GM18870 (cell line): ENCODE measurements at regions not wholly inside any gene's neighbourhood (a gene's known extent, or its start where the extent isn't known, plus 50 kb on each side); places are given as distances from the start of the nearest gene placed in this dataset.
A peak's percentile ranks its signal among the peaks of the same experiment; 100 is the strongest.

ENCODE experiments used
- ATAC-seq: cut with Tn5 transposase; IDR thresholded peaks from one replicate; pipeline ENCODE4 v1.9.1; 2021; ENCODE audit warnings: moderate library complexity; ENCODE audit not compliant: unreplicated experiment

DNA sequence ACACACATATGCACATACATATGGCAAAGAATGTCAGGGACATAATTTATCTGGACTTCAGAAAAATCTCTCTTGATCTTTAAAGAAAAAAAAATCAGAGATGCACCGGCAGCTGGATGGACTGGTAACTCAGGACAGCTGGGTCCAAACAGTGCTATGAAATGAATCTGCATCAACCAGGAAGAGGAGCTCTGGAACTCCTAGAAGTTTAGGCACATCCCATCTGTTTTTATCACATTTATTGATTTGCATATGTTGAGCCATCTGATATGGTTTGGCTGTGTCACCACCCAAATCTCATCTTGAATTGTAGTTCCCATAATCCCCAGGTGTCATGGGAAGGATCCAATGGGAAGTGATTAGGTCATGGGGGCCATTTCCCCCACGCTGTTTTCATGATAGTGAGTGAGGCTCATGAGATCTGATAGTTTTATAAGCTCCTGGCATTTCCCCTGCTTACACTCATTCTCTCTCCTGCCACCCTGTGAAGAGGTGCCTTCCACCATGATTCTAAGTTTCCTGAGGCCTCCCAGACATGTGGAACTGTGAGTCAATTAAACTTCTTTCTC lies 87.7 kb upstream of the AKIP1 start:
- no peak for ATAC-seq

DNA sequence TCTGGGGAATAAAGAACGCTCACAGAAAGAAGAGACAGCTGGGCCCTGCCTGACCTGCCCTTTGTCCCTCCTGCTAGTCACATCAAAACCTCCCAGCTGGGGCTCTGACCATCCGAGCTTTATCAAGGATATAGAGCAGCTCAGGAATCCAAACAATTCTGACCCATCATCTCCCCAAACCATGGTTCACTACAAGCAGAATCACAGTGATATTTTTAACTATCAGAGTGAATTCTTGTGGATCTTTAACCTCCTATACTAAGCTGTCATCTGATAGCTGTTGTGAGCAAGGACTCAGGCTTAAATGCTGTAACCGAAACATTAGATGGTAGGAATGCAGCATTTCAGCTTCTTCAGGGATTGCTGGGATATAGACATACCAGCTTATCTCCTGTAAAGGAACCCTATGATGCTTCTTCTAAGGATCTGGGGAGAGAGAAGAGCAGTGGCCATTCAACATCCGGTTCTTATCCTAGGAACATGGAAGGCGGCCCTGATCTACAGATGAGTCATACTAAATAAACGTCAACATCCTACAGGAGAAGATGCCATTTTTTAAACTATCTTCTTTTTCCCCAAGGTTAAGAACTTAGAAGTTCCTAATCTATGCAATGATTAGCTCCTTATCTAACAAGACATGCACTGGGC lies 84.7 kb upstream of the AKIP1 start:
- no peak for ATAC-seq

DNA sequence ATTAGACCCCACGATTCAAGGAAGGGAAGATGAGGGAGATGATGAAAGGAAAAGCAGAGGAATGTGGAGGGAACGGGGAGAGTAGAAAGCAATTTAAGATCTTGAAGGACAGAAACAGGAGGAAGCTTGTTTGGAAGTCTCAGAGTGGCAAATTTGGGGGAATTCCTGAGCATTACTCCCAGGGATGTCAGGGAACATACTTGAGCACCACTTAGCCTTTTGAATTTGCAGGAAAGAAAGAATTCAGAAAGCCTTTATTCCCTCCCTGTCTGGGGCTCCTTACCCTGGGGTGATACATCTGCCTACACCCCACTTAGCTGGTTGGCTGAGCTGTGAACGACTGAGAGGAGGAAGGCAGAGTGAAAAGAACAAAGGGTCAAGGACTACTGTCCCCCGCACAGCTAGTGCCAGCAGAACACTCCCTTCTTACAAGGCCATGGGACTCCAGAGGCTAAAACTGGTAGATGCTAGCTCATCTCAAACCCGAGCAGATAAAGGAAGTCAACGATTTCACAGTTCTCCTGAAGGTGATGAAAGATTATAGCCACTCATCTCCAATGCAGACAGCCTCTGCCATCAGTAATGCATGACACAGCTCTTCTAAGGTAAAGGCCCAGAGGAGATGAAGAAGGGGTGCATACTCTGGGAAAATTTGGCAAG lies 84.0 kb upstream of the AKIP1 start:
- no peak for ATAC-seq

DNA sequence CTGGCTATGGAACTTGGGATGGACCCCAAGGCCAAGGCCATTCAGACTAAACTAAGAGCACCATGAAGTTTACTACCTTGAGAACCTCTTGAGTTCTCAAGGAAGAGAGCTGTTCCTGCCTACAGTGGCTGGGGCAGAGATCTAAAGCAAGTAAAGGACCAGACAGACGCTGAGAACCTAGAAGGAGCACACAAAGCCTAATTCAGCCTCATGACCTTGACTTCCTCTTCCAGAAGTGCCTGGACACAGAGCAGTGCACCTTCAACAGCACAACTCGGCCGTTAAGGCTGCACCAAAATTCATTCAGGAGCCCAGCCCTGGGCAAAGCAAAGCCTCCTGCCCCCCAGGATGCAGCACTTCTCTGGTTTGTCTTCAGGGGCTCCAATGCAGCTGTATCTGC lies 82.9 kb upstream of the AKIP1 start:
- no peak for ATAC-seq

DNA sequence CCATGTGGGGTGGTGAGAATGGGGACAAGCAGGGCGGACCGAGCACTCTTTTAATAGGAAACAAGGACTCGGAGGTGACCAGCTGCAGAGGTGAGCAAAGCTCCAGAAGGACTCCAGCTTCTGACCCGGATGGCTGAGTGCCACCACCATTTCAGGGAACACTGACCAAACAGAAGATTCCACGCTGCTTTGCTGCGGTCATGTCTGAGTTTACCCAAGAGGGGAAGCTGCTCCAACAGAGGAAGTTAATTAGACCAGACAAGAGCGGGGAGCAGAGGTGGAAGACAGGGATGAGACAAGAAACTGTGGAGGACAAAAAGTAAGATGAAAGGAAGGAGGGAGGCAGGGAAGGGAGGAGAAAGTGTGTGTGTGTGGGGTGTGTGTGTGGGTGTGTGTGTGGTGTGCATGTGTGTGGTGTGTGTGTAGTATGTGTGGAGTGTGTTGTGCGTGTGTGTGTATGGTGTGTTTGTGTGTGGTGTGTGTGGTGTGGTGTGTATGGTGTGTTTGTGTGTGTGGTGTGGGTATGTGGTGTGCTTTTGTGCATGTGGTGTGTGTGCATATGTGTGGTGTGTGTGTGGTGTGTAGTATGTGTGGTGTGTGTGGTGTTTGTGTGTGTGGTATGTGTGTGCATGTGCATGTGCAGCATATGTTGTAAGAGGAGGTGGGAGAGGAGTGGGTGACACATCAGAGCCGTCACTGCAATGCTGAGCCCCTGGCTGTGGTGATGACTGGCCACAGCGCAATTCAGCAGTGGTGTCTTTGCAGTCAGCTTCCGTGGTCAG lies 82.2 kb upstream of the AKIP1 start:
- ATAC-seq: no peak

DNA sequence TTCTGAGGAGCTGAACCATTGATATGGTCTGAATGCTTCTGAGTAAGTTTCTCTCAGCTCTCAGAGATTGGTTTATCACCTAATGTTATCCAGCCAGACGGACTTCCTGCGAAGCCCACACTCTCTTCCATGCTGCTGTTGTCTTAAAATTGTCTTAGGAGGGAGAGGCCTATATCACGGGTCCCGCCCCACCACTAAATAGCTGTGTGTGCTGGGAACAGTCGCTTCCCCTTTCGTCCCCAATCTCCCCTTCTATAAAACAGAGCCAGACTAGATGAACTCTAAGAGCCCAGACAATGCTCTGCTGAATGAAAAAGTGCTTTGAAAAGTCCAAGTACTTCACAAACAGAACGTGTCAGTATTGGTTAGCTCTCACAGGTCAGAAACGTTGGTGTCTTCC lies 81.4 kb upstream of the AKIP1 start:
- ATAC-seq: no peak

DNA sequence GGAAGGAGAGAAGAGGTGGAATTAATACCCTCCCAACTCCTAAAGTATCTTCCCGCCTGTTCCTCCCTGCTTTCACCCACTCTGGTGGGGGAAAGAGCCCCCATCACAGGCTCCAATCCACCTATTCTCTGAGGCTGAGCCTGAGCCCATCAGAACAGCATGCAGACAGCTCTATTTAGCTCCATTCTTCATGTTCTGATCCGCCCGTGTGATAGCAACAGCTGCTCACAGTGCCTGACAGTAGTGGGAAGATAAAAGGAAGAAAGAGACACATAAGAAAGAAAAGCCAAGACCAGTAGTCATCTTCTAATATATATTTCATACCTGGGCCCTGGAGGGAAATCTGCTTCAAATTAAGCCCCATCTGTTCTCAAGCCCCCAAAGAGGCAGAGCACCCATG lies 80.3 kb upstream of the AKIP1 start:
- ATAC-seq: no peak

DNA sequence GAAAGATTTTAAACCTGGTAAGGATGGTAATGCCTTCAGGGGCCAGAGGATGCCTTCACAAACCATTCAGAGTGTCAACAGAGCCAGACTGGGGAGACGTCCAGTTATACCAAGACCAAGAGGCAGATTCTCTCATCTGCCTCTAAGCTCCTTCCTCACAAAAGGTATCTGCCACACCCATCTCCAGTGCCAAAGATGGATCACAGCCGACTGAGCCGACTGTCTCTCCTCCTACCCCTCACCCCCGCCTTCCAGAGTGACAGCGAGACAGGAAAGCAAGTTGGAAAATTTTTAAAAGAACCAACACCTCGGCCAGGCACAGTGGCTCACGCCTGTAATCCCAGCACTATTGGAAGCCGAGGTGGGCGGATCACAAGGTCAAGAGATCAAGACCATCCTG lies 79.1 kb upstream of the AKIP1 start:
- no peak for ATAC-seq

DNA sequence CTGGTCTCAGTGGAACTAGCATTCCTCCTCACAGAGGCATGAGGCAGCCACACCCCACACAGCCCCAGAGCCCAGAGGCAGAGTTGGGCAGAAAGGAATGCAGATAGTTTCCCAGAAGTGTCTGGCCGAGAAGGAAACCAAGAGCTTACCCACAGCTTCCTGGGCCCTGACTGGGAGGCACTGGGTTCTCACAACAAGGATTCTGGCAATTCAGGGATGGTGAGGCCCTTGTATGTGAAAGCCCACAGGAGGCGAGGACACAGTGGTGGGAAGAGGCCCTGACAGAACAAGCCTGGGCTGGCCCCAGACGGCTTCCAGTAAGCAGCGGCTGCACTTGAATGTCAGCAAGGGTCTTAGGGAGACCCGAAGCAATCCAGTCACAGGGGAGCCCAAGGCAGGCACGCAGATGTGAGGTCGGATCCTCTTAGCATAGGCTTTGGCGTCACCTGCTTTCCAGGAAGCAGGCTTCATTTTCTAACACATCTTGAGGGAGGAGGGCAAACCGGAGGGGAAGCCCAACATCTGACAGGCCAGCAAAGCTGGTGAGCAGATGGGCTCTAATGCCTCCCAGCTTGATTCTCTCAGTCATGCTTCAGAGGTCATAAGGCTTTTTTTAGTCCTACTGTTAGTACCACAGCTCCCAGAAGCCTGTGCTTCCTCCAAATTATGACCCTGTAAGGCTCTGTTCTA lies 78.3 kb upstream of the AKIP1 start:
- peak; percentile 78 for ATAC-seq

DNA sequence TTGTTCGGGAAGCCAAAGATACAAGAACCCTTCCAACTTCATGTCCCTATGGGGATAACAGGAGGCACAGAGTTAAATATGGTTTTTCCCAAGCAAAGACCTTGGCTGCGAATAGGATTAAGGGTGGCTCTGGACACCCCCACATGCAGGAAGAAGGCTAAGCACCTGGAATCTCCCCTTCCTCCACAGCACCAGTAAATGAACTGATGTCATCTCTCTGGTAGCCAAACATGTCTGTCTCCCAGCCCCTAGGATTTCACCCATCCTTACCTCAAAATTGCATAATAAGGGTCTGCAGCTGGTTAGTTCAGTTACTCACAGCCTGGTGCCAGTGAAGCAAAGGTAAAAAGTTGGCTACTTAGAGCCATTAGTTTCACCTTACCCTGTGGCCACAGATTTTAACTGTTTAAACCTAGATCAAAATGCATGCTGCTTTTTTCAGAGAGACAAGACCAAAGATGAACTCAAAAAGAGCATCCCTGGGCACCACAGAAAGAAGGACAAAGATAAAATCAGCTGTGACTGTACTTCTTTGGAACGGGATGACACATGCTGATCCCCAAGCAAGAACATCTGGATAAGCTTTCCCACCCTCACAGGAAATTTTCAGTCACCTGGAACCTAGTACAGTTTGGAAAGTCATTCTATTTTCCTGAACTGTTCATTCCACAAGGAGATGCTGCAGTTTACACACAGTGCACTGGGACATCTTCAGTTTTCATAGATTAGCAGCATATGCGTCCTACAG lies 77.2 kb upstream of the AKIP1 start:
- ATAC-seq: no peak

DNA sequence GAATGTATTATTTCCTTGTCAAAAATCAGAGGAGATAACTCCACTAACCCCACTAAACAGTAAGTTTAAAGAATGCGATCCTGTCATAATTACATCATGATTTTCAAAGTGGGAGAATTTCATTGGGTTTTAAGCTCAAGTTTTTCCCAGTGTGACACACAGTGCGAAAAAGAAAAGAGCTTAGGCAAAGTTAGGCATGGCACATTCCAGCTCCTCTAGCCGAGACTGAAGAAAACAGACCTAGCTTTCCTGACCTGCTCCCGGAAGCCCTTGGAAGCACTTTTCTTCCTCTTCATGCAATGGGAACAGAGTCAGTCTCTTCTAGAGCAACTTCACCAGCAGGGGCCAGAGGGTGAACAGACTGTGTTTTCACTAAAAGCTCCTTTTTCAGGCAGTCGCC lies 76.6 kb upstream of the AKIP1 start:
- ATAC-seq: no peak

DNA sequence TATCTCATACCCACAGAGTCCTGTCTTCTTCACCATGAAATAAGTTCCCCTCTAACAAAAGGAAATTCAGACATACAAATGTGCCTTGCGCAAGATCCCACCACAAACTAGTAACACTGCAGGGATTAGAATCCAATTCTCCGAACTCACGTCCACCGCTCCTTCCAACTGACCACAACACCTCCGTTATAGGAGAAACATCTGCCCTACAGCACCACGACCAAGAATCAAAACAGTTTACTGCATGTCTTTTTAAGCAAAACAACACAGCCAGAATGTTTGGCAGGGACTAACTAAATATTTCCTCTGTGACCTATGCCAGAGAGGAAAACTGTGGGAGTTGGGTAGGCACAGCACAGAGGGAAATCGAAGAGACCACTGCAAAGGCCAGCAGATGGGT lies 72.7 kb upstream of the AKIP1 start:
- ATAC-seq: no peak

DNA sequence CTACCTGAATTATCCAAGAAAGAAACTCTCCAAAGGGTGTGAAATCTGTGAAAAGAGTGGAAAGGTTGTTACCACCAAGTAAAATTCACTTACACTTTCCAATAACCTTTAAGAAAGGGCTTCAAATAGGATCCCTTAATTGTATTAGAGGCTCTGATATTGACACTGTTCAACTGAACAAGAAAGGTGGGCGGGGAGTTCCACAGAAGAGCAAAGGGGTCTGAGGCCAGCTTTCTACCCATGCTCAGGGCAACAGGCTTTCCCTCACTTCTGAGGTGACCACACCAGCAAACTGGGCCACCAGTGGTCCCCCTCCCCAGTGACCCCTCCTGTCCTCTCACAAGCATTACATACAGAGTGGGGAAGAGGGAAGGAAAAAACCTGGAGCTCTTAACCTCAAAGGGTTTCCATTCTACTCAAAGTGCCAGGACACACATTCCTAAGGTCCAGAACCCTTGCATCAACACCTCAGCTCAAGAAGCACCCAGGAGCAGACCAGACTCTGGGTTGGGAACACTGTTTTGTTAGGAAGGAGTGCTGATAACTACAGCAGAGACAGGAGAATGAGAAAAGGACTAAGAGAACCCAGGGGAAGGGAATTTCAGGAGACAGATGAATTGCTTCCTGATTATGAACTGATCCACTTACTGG lies 71.6 kb upstream of the AKIP1 start:
- ATAC-seq: no peak

DNA sequence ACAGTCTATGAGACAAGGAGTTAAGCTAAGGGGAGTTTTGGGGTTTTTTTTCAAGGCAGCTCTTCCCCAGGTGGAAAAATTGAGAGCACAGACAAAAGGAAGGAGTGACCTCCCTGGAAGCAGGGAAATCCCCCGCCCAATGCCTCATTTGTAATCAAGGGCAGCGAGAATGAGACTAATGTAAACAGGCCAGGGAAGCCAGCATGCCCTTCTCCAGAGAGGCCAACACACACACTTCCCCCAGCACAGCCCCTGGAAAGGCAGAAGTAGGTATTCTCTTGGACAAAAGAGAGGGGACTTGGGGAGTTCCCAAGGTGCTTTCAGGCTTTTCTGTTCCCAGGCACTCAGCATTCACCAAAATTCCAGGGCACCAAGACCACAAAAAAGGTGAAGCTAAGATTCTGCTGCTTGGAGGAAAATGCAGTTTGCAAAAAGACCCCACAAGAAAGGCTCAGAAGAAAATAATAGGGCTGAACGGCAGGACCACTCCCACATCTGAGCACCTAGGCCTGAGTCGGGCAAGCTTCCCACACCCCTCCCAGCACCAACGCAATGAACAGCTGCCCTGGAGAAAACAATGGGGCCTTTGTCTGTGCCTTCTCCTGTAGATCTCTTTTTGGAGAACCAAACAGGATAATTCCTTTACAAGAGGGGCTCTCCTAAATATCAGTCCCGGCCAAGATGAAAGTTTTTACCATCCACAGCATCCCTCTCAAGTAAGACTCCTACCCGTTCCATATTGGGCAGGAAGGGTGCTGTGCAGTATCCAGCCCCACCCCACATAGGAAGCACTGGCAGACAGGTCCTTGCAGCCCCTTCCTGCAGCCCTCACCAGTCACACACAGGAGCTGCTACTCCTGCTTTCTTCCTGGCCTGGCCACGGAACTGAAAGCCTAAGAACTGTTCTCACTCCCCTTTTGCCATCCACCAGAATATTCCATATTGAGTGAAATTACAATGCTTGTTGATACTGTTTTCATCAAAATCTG lies 70.7 kb upstream of the AKIP1 start:
- ATAC-seq: no peak

DNA sequence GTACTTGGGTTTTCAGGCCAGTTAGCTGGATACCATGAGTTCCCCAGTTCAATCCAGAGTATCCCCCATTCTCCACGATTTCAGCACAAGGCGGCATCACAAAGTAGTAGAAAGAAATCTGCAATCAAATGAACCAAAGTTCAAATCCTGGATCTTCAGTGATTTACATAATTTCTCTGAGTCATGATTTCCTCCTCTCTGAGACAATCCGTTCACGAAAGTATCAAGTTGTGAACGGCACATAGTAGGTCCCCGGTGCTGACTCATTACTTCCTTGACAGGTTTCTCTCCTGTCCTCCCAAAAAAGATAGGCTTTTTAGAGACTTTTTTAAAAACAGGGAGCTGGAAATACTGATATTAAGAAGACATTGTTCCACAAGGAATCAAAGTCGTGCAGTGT lies 69.1 kb upstream of the AKIP1 start:
- ATAC-seq: no peak

DNA sequence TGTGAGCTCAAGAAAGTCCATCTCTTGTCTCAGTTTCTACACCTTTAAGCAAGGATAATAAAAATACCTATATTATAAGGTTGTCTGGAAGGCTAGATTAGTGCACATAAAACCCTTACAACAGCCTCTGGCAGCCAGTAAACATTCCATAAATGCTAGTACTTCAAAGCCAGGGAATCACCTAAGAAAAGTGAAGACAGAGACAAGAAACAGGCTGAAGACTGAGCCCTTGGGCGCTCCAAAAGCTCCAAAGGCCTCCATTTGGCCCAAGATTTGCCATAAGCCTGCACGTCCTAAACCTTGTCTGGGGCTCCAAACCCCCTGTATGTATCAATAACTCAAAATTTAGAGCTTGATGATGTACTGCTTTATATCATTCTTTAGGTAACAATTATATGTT lies 52.2 kb upstream of the AKIP1 start:
- ATAC-seq: no peak
